HepG2 (cell line): ENCODE measurements at regions not wholly inside any gene's neighbourhood (a gene's known extent, or its start where the extent isn't known, plus 50 kb on each side); places are given as distances from the start of the nearest gene placed in this dataset.

Experiments used
- ATAC-seq: fragments of 200-7000 bp; cut with Tn5 transposase; 3 replicates; pipeline ENCODE4 v1.9.1; 2020; ENCODE audit warnings: mild to moderate bottlenecking, moderate library complexity
- BruUV-seq: library from RNA; stranded (reverse); fragments of 400-500 nt; replicated peaks from 2 replicates; lab custom pipeline; 2021; lab: Mats Ljungman, UMichigan
- CTCF ChIA-PET: fragments of 300-600 bp; formaldehyde crosslinking; extraction: SDS; loops from one replicate; lab custom pipeline; 2021; ENCODE audit warnings: low total read pairs, inconsistent platforms, low intra/inter-chr PET ratio; lab: Yijun Ruan, JAX
- POLR2A ChIA-PET: fragments of 350-600 bp; sonication (Branson Sonifier 250); formaldehyde crosslinking; loops from one replicate; lab custom pipeline; 2020; ENCODE audit warnings: antibody characterized with exemption, inconsistent platforms; lab: Yijun Ruan, JAX
- DNase-seq: peaks from one replicate; pipeline ENCODE4 v3.0.0-alpha.2; 2015; ENCODE audit warnings: low spot score
- FAIRE-seq: peaks from 3 replicates; lab custom pipeline; 2011; peaks lifted over from hg19 to GRCh38; lab: Jason Lieb, UNC
- H2AFZ ChIP-seq: one replicate; pipeline ENCODE4 v1.6.1; 2011; ENCODE audit warnings: low read length, inconsistent platforms
- H3K27ac ChIP-seq: fragments of 300-600 bp; 3 replicates; pipeline ENCODE4 v1.8.0; 2011; ENCODE audit warnings: mixed run types, mild to moderate bottlenecking, mixed read lengths, low read length, inconsistent platforms; ENCODE audit not compliant: insufficient read depth; ENCODE audit errors: extremely low read length
- H3K27me3 ChIP-seq, 2 experiments: fragments of 200-600 bp in 1 of 2; 2 replicates in 1 of 2; 3 replicates in 1 of 2; pipeline versions ENCODE4 v1.6.0 to v1.8.0; 2011; ENCODE audit warnings: low read length in 2 of 2, mild to moderate bottlenecking in 2 of 2, moderate library complexity in 2 of 2, inconsistent platforms in 1 of 2; ENCODE audit not compliant: insufficient read depth in 2 of 2, control insufficient read depth in 1 of 2
- H3K36me3 ChIP-seq, 2 experiments: fragments of 200-600 bp in 1 of 2; replicated peaks in 1 of 2; 2 replicates in 1 of 2; 3 replicates in 1 of 2; pipeline versions ENCODE4 v1.5.1 to v1.8.0; 2011; ENCODE audit warnings: low read length in 2 of 2, inconsistent platforms in 1 of 2; ENCODE audit not compliant: insufficient read depth in 2 of 2, control insufficient read depth in 1 of 2
- H3K4me1 ChIP-seq: 2 replicates; pipeline ENCODE4 v1.5.1; 2012; ENCODE audit warnings: low read length, inconsistent platforms; ENCODE audit not compliant: insufficient read depth
- H3K4me2 ChIP-seq: 2 replicates; pipeline ENCODE4 v1.6.0; 2011; ENCODE audit warnings: low read depth, low read length, inconsistent platforms
- H3K4me3 ChIP-seq, 3 experiments: fragments of 200-600 bp in 1 of 3; sonication (generic), shearing (Covaris generic) in 1 of 3; replicated peaks in 1 of 3; 2 replicates each; pipeline ENCODE4 v1.5.1; 2011 to 2016; ENCODE audit warnings: low read length in 3 of 3, inconsistent platforms in 2 of 3, low read depth in 2 of 3, mild to moderate bottlenecking in 2 of 3, control low read depth in 1 of 3, mixed read lengths in 1 of 3; ENCODE audit not compliant: insufficient read depth in 1 of 3
- H3K79me2 ChIP-seq: one replicate; pipeline ENCODE4 v1.6.1; 2011; ENCODE audit warnings: low read length, inconsistent platforms; ENCODE audit not compliant: insufficient read depth
- H3K9ac ChIP-seq: 2 replicates; pipeline ENCODE4 v1.6.0; 2011; ENCODE audit warnings: mild to moderate bottlenecking, low read depth, low read length, inconsistent platforms; ENCODE audit not compliant: insufficient read depth
- H3K9me3 ChIP-seq: 2 replicates; pipeline ENCODE4 v1.5.1; 2012; ENCODE audit warnings: mild to moderate bottlenecking, low read length
- H4K20me1 ChIP-seq: 2 replicates; pipeline ENCODE4 v1.6.0; 2011; ENCODE audit warnings: inconsistent platforms, mild to moderate bottlenecking, low read length, moderate library complexity; ENCODE audit not compliant: insufficient read depth
- CSRNP1 ChIP-seq: sonication (generic); formaldehyde crosslinking; IDR thresholded peaks from 2 replicates; pipeline ENCODE4 v1.8.1; 2023; ENCODE audit warnings: mild to moderate bottlenecking, missing genetic modification reagents
- HNRNPH1 ChIP-seq: fragments of 200-400 bp; formaldehyde crosslinking; optimal IDR thresholded peaks from 2 replicates; pipeline ENCODE3; 2017; ENCODE audit warnings: mild to moderate bottlenecking, low read depth, low read length
- ZEB1 ChIP-seq: IDR thresholded peaks from 2 replicates; pipeline ENCODE4 v1.6.1; 2012; ENCODE audit warnings: mild to moderate bottlenecking, low read depth, inconsistent platforms; ENCODE audit not compliant: insufficient replicate concordance
- ZNF17 ChIP-seq: sonication (generic); formaldehyde crosslinking; IDR thresholded peaks from 2 replicates; pipeline ENCODE4 v1.5.0; 2020; ENCODE audit warnings: mild to moderate bottlenecking, missing genetic modification reagents
- WGBS: methylation state at CpG from one replicate; pipeline ENCODE4 v1.1.6; 2017; ENCODE audit warnings: low lambda C conversion rate; 5-methylcytosine and 5-hydroxymethylcytosine counted together
- in situ Hi-C: cut with HindIII; loops from 2 replicates; pipeline ENCODE4 v1.10.0; 2017; ENCODE audit warnings: low pct_unique_long_range_greater_than_20kb; ENCODE audit not compliant: extremely low pct_ligation_motif_present
- intact Hi-C: fragments of 100-400 bp; cut with micrococcal nuclease; formaldehyde crosslinking; loops from one replicate; pipeline ENCODE4 v1.10.0; 2022; ENCODE audit not compliant: unreplicated experiment
- TF ChIP-seq, protein P1 (sequence below): IDR thresholded peaks from 2 replicates; pipeline ENCODE4 v1.6.1; 2016; ENCODE audit warnings: low read depth, borderline replicate concordance
- TF ChIP-seq, protein P2 (sequence below): sonication (generic); formaldehyde crosslinking; IDR thresholded peaks from 2 replicates; pipeline ENCODE4 v1.5.0; 2020; ENCODE audit warnings: mild to moderate bottlenecking, low read depth, missing genetic modification reagents, borderline replicate concordance
- TF ChIP-seq, protein P3 (sequence below): sonication (generic); formaldehyde crosslinking; IDR thresholded peaks from 2 replicates; pipeline ENCODE4 v1.4.0; 2020; ENCODE audit warnings: missing genetic modification reagents

DNA sequence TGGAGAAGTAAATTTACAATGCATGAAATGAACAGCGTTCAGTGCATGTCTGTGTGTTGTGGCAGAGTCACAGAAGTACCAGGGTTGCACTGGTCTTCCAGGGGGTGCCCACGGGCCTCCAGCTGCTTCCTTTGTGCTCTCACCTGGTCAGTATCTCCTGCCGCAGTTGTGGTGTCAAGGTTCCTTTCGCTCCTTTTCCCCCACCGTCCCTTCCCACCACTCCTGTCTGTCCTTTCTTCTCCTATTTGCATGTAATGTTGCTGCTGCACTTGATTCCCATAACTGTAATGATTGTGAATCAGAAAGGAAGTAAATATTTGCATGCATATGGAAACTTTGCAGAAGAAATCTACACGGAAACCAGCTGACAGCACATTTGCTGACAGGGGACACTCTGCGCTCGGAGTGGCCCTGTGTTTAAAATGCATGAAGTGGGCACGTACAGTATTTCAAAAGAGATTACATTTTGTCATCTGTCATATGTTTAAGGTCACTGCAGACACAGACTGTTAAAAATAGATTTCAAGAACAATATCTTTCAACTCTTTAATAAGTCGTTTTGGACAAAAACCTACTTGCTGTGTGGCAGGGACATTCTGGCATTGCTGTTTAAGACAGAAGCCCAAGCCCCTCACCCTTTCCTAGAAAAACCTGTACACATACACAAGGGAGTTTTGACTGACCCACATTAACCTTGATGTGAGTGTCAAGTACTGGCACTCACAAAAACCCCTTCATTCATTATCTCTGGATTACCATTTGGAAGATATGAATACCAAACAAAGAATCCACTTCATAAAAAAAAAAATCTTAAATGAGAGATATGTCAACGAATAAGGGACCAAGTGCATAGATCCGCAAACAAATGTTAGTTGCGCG lies 336.7 kb upstream of the KLF6 start:
- Histone ChIP-seq H3K36me3 (no peaks in the 10 kb centered on the region), H3K4me3 (no peak overlapping the region), H3K9ac (no peak overlapping the region), H3K4me2 (no peak overlapping the region), H2AFZ (no peak overlapping the region), H3K27ac (no peak overlapping the region), H3K79me2 (no peaks in the 10 kb centered on the region), H3K4me1 (no peaks in the 10 kb centered on the region), H3K9me3 (peaks cover 11% of the 10 kb centered on the region), H3K27me3 (no peaks in the 10 kb centered on the region), H4K20me1 (no peaks in the 10 kb centered on the region)
- in situ Hi-C loops = no loop called here
- TF ChIP-seq HNRNPH1 (no peak), ZNF17 (CRISPR knock-in tag) (no peak), ZEB1 (no peak), CSRNP1 (CRISPR knock-in tag) (no peak)
- TF ChIP-seq, protein P1, sequence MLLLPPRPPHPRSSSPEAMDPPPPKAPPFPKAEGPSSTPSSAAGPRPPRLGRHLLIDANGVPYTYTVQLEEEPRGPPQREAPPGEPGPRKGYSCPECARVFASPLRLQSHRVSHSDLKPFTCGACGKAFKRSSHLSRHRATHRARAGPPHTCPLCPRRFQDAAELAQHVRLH = no peak
- TF ChIP-seq, protein P2, sequence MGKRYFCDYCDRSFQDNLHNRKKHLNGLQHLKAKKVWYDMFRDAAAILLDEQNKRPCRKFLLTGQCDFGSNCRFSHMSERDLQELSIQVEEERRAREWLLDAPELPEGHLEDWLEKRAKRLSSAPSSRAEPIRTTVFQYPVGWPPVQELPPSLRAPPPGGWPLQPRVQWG (CRISPR knock-in tag) = no peak
- TF ChIP-seq, protein P3, sequence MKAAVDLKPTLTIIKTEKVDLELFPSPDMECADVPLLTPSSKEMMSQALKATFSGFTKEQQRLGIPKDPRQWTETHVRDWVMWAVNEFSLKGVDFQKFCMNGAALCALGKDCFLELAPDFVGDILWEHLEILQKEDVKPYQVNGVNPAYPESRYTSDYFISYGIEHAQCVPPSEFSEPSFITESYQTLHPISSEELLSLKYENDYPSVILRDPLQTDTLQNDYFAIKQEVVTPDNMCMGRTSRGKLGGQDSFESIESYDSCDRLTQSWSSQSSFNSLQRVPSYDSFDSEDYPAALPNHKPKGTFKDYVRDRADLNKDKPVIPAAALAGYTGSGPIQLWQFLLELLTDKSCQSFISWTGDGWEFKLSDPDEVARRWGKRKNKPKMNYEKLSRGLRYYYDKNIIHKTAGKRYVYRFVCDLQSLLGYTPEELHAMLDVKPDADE = no peak
- ChIA-PET CTCF (no interaction called here), POLR2A (no interaction called here)
- intact Hi-C loops = no loop called here
- WGBS = 50% methylated on average over 13 of the region's 14 CpGs
- FAIRE-seq = no peak
- DNase-seq = no peak
- no peak for ATAC-seq
- BruUV-seq = no TSS peak
